Right lobe of liver (tissue), 4 donors: ENCODE measurements at regions not wholly inside any gene's neighbourhood (a gene's known extent, or its start where the extent isn't known, plus 50 kb on each side); places are given as distances from the start of the nearest gene placed in this dataset.

Experiments used
- POLR2A ChIP-seq: fragments of 450-650 bp; IDR thresholded peaks from one replicate; pipeline ENCODE4 v1.6.1; 2017; ENCODE audit warnings: antibody characterized with exemption, mild to moderate bottlenecking
- TF ChIP-seq, protein P1 (sequence below), 4 donors: fragments of 200-600 bp in 3 of 4; fragments of 450-650 bp in 1 of 4; IDR thresholded peaks; one replicate each; pipeline versions ENCODE4 v1.5.1 to v1.8.0; 2016 to 2022; ENCODE audit warnings: antibody characterized with exemption in 4 of 4, mild to moderate bottlenecking in 2 of 4
- donor health status: DM: no; HTN: no; CAD: no.
- donor health status: DM: no; HTN: no; CAD: no.
- donor health status: DM: no; HTN: yes; CAD: no.

DNA sequence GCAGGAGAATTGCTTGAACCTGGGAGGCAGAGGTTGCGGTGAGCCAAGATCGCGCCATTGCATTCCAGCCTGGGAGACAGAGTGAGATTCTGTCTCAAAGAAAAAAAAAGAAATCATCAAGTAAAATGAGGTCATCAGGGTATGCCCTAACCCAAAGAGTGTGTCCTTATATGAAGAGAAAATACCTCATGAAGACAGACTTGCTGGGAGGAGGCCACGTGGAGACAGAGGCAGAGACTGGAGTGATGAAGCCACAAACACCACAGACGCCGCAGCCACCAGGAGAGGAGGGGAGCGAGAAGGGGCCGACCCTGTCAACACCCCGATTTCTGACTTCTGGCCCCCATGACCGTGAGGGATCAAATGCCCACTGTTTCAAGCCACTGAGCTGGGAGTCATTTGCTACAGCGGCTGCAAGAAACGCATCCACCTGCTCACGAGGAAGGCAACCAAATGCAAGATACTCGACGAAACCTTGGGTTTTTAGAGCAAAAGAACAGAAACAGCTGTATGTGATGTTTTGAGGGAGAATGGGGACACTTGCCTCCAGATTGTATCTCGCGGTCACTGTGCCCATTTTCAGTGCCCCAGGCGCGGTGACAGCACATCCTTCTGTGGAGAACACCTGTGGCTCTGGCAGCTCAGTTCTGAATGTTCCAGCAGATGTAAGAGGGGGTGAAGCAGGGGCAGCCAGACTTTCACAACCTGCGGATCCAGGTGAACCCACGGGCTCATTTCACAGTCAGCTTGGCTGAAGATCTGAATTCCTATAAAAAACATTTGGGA, 1317.2 kb downstream of the TBC1D22A start:
- TF ChIP-seq, protein P1, sequence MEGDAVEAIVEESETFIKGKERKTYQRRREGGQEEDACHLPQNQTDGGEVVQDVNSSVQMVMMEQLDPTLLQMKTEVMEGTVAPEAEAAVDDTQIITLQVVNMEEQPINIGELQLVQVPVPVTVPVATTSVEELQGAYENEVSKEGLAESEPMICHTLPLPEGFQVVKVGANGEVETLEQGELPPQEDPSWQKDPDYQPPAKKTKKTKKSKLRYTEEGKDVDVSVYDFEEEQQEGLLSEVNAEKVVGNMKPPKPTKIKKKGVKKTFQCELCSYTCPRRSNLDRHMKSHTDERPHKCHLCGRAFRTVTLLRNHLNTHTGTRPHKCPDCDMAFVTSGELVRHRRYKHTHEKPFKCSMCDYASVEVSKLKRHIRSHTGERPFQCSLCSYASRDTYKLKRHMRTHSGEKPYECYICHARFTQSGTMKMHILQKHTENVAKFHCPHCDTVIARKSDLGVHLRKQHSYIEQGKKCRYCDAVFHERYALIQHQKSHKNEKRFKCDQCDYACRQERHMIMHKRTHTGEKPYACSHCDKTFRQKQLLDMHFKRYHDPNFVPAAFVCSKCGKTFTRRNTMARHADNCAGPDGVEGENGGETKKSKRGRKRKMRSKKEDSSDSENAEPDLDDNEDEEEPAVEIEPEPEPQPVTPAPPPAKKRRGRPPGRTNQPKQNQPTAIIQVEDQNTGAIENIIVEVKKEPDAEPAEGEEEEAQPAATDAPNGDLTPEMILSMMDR (IDR thresholded peaks at IDR 0.05), result no peak
- TF ChIP-seq POLR2A, result no peak
